ENCODE measurements at regions not wholly inside any gene's neighbourhood (a gene's known extent, or its start where the extent isn't known, plus 50 kb on each side); places are given as distances from the start of the nearest gene placed in this dataset.

DNA sequence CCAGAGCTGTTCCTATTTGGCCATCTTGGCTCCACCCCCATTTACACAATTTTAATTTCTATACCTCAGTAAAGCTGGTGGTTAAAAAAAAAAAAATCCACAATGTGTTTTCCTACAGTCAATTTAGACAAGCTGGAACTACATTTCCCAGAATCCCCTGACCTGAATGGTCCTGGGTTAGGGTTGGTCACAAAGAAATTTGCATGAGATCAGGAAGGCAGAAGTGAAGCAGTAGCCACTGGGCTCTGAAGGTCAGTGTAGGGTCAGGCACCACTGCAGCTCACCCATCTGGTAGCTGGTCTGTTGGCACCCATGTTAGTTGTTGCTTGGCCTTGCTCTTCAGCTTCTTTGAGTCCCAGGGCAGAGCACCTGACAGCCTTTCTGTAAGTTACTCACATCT lies 210.7 kb upstream of the API5 start:
- Histone ChIP-seq H3K4me3 (no peak overlapping the region), H3K27ac (no peak overlapping the region), H3K9me3 (no peaks in the 10 kb centered on the region), H3K36me3 (no peaks in the 10 kb centered on the region), H3K27me3 (no peaks in the 10 kb centered on the region), H3K4me1 (no peaks in the 10 kb centered on the region)
- TF ChIP-seq, protein P1, sequence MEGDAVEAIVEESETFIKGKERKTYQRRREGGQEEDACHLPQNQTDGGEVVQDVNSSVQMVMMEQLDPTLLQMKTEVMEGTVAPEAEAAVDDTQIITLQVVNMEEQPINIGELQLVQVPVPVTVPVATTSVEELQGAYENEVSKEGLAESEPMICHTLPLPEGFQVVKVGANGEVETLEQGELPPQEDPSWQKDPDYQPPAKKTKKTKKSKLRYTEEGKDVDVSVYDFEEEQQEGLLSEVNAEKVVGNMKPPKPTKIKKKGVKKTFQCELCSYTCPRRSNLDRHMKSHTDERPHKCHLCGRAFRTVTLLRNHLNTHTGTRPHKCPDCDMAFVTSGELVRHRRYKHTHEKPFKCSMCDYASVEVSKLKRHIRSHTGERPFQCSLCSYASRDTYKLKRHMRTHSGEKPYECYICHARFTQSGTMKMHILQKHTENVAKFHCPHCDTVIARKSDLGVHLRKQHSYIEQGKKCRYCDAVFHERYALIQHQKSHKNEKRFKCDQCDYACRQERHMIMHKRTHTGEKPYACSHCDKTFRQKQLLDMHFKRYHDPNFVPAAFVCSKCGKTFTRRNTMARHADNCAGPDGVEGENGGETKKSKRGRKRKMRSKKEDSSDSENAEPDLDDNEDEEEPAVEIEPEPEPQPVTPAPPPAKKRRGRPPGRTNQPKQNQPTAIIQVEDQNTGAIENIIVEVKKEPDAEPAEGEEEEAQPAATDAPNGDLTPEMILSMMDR (IDR thresholded peaks at IDR 0.05): no peak
- TF ChIP-seq POLR2A (IDR thresholded peaks at IDR 0.05): no peak
- DNase-seq: no peak
- intact Hi-C loops (cut with DNase I; ENCODE audit: low total_unique reads): no loop called here

DNA sequence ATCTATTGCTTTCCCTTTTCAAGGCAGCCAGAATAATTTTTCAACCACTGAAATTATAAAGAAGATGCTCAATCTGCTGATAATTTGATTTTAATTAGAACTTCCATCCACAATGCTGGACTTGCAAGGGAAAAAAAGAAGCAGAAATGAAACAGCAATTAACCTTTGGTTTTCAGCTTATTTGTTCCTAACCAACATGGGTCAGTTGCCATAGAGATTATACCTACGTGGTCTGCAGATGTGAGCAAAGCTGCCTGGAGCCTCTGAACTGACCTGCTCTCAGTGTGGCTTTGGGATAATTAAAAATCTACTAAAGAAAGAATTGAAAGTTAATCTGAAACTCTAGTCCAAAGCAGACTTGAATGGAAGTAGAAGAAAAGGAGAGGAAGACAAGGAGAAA lies 195.7 kb upstream of the API5 start:
- intact Hi-C loops (cut with DNase I; ENCODE audit: low total_unique reads): no loop called here
- no peak for DNase-seq
- Histone ChIP-seq H3K36me3 (no peaks in the 10 kb centered on the region), H3K27me3 (no peaks in the 10 kb centered on the region), H3K27ac (no peak overlapping the region), H3K4me1 (no peaks in the 10 kb centered on the region), H3K9me3 (no peaks in the 10 kb centered on the region), H3K4me3 (no peak overlapping the region)
- TF ChIP-seq, protein P1 (IDR thresholded peaks at IDR 0.05): no peak
- TF ChIP-seq POLR2A (IDR thresholded peaks at IDR 0.05): no peak

DNA sequence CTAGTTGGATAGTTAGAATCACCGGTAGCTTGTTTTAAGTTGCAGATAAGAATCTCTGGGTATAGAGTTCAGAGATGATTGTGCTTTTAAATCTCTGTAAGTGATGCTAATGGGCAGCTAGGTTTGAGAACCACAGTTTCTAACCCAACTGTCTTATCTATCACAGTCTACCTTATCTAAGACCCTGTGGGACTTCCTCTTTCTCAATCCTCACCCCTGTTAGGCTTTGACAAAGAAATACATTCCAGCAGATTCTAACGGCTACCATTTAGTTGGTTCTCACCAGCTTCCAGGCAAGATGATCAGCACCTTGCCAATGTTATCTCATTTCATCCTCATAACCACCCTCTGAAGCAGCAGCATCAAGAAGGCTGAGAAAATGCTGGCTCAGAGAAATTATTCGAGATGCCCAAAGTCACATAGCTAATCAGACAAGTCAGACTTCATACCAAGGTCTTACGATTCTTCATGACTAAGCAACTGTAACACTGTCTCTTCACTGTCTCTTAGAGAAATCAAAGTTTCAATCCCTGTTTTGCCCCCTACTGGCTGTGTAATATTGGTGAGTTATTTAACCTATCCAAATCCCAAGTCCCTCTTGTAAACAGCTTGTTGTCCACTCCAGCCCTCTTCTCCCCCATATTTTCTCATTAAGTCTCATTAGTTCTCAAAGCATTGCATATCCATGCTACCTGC lies 192.4 kb upstream of the API5 start:
- no peak for DNase-seq
- Histone ChIP-seq H3K4me3 (no peak overlapping the region), H3K36me3 (no peaks in the 10 kb centered on the region), H3K9me3 (no peaks in the 10 kb centered on the region), H3K27ac (no peak overlapping the region), H3K4me1 (no peaks in the 10 kb centered on the region), H3K27me3 (no peaks in the 10 kb centered on the region)
- no peak for TF ChIP-seq POLR2A (IDR thresholded peaks at IDR 0.05)
- TF ChIP-seq, protein P1 (IDR thresholded peaks at IDR 0.05): no peak
- intact Hi-C loops (cut with DNase I; ENCODE audit: low total_unique reads): no loop called here

DNA sequence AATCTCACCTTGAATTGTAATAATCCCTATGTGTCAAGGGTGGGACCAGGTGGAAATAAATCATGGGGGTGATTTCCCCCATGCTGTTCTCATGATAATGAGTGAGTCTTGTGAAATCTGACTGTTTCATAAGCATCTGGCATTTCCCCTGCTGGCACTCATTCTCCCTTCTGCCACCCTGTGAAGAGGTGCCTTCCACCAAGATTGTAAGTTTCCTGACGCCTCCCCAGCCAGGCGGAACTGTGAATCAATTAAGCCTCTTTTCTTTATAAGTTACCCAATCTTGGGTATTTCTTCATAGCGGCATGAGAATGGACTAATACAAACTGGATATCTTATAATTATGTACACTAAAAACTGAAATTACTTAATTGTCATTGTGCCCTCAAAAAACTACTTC lies 189.2 kb upstream of the API5 start:
- Histone ChIP-seq H3K27ac (no peak overlapping the region), H3K4me1 (no peaks in the 10 kb centered on the region), H3K27me3 (no peaks in the 10 kb centered on the region), H3K9me3 (no peaks in the 10 kb centered on the region), H3K4me3 (no peak overlapping the region), H3K36me3 (no peaks in the 10 kb centered on the region)
- TF ChIP-seq, protein P1 (IDR thresholded peaks at IDR 0.05): no peak
- TF ChIP-seq POLR2A (IDR thresholded peaks at IDR 0.05): no peak
- no peak for DNase-seq
- intact Hi-C loops (cut with DNase I; ENCODE audit: low total_unique reads): no loop called here

DNA sequence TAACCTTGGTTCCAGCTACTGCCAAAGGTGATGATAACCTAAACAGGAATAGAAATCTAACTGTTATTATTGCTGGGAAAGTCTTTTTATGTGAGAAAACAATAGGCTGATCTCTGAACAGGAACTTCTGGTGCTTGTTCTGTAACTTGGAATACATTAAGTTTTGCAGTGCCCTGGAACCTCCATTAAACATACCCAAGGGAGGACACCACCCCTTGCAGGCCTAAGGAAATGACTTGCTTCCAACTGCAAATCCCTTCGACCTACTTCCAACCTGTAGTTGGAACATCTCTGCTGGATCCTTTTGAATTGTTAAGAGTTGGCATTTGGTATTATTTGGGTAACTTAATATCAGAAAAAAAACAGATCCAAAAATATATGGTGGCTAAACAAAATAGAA lies 188.4 kb upstream of the API5 start:
- H3K4me1 ChIP-seq: no peaks in the 10 kb centered on the region
- no peak overlapping the region for H3K4me3 ChIP-seq
- no peak for DNase-seq
- no peaks in the 10 kb centered on the region for H3K36me3 ChIP-seq
- intact Hi-C loops (cut with DNase I; ENCODE audit: low total_unique reads): no loop called here
- no peak overlapping the region for H3K27ac ChIP-seq
- H3K27me3 ChIP-seq: no peaks in the 10 kb centered on the region
- TF ChIP-seq, protein P1 (IDR thresholded peaks at IDR 0.05): no peak
- TF ChIP-seq POLR2A (IDR thresholded peaks at IDR 0.05): no peak
- H3K9me3 ChIP-seq: no peaks in the 10 kb centered on the region

All from uterus (tissue), 3 donors.